ENCODE measurements at regions not wholly inside any gene's neighbourhood (a gene's known extent, or its start where the extent isn't known, plus 50 kb on each side); places are given as distances from the start of the nearest gene placed in this dataset.

DNA sequence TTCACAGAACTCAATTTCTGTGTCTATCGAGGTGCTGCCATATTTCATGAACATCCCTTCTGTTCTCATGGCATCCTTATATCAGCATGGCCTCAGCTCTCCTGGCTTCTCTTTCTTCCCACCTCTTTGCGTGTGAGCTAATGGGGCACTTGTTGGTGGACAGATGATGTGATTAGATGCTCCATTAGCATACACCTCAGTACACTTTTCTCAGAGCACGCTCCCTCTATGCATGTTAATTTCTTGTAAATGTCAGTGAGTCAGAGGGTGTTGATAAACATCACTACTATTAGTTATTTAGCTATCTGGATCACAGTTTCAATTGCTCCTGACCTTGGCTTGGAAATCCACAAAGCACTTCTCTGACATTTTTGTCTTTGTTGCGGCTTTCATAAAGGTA, 159.4 kb downstream of the CD8B2 start:
- TF ChIP-seq, protein P1, sequence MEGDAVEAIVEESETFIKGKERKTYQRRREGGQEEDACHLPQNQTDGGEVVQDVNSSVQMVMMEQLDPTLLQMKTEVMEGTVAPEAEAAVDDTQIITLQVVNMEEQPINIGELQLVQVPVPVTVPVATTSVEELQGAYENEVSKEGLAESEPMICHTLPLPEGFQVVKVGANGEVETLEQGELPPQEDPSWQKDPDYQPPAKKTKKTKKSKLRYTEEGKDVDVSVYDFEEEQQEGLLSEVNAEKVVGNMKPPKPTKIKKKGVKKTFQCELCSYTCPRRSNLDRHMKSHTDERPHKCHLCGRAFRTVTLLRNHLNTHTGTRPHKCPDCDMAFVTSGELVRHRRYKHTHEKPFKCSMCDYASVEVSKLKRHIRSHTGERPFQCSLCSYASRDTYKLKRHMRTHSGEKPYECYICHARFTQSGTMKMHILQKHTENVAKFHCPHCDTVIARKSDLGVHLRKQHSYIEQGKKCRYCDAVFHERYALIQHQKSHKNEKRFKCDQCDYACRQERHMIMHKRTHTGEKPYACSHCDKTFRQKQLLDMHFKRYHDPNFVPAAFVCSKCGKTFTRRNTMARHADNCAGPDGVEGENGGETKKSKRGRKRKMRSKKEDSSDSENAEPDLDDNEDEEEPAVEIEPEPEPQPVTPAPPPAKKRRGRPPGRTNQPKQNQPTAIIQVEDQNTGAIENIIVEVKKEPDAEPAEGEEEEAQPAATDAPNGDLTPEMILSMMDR (IDR thresholded peaks at IDR 0.05) = no peak
- no peak for TF ChIP-seq POLR2A (IDR thresholded peaks at IDR 0.05)
